GM21423 (cell line): ENCODE measurements at regions not wholly inside any gene's neighbourhood (a gene's known extent, or its start where the extent isn't known, plus 50 kb on each side); places are given as distances from the start of the nearest gene placed in this dataset.
"Not testable (repeated sequence)": the region's sequence is repeated elsewhere in the genome, so short reads cannot be mapped to it uniquely, and the experiment has no call there.

Source experiments
- ATAC-seq: cut with Tn5 transposase; IDR thresholded peaks from one replicate; pipeline ENCODE4 v1.9.1; 2021; ENCODE audit warnings: mild to moderate bottlenecking, moderate library complexity; ENCODE audit not compliant: unreplicated experiment

GRCh38 chr2:54040250-54040649, 69.5 kb upstream of the PSME4 start:
- ATAC-seq, result no peak

GRCh38 chr2:54038835-54039234, 68.0 kb upstream of the PSME4 start:
- no peak for ATAC-seq

GRCh38 chr2:54031288-54031687, 60.5 kb upstream of the PSME4 start:
- ATAC-seq, result not testable (repeated sequence)

GRCh38 chr2:54030806-54031205, 60.0 kb upstream of the PSME4 start:
- ATAC-seq, result no peak

GRCh38 chr2:54030396-54030741, 59.6 kb upstream of the PSME4 start:
- no peak for ATAC-seq

- no peak for ATAC-seq
These were observed 59.1 kb upstream of the PSME4 start for GRCh38 chr2:54029721-54030395.

GRCh38 chr2:54025463-54026075, 54.8 kb upstream of the PSME4 start:
- not testable (repeated sequence) for ATAC-seq

GRCh38 chr2:54024576-54024975, 53.8 kb upstream of the PSME4 start:
- no peak for ATAC-seq

GRCh38 chr2:54021702-54022101, 50.9 kb upstream of the PSME4 start:
- no peak for ATAC-seq

GRCh38 chr2:54020793-54021414, 50.1 kb upstream of the PSME4 start:
- ATAC-seq, result no peak
